Esophagus muscularis mucosa (tissue), 4 donors: ENCODE measurements at regions not wholly inside any gene's neighbourhood (a gene's known extent, or its start where the extent isn't known, plus 50 kb on each side); places are given as distances from the start of the nearest gene placed in this dataset.

Source experiments
- EP300 ChIP-seq: sonication (generic); formaldehyde crosslinking; IDR thresholded peaks from one replicate; pipeline ENCODE4 v1.6.1; 2017; ENCODE audit warnings: antibody characterized with exemption
- POLR2A ChIP-seq: fragments of 450-650 bp; IDR thresholded peaks from one replicate; pipeline ENCODE4 v1.6.1; 2017; ENCODE audit warnings: antibody characterized with exemption, moderate library complexity, mild to moderate bottlenecking, low read depth
- POLR2AphosphoS5 ChIP-seq, 2 donors: sonication (generic); formaldehyde crosslinking; IDR thresholded peaks; one replicate each; pipeline ENCODE4 v1.6.1; 2017; ENCODE audit warnings: antibody characterized with exemption in 2 of 2
- TF ChIP-seq, protein P1 (sequence below), 3 experiments: fragments of 200-600 bp in 2 of 3; fragments of 450-650 bp in 1 of 3; sonication (generic) in 2 of 3; IDR thresholded peaks; one replicate each; pipeline ENCODE4 v1.5.1; 2017 to 2019; ENCODE audit warnings: antibody characterized with exemption in 3 of 3, mild to moderate bottlenecking in 2 of 3, moderate library complexity in 1 of 3

DNA sequence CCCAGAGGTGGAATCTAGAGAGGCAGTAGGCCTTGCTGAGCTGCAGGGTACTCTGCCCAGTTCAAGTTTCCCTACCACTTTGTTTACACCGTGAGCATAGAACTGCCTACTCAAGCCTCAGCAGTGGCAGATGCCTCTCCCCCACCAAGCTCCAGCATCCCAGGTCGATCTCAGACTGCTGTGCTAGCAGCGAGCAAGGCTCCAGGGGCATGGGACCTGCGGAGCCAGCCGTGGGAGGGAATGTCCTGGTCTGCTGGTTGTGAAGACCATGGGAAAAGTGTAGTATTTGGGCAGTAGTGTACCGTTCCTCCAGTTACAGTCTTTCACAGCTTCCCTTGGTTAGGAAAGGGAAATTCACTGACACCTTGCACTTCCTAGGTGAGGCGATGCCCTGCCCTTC, 50.6 kb upstream of the FSIP2 start:
- TF ChIP-seq, protein P1, sequence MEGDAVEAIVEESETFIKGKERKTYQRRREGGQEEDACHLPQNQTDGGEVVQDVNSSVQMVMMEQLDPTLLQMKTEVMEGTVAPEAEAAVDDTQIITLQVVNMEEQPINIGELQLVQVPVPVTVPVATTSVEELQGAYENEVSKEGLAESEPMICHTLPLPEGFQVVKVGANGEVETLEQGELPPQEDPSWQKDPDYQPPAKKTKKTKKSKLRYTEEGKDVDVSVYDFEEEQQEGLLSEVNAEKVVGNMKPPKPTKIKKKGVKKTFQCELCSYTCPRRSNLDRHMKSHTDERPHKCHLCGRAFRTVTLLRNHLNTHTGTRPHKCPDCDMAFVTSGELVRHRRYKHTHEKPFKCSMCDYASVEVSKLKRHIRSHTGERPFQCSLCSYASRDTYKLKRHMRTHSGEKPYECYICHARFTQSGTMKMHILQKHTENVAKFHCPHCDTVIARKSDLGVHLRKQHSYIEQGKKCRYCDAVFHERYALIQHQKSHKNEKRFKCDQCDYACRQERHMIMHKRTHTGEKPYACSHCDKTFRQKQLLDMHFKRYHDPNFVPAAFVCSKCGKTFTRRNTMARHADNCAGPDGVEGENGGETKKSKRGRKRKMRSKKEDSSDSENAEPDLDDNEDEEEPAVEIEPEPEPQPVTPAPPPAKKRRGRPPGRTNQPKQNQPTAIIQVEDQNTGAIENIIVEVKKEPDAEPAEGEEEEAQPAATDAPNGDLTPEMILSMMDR (IDR thresholded peaks at IDR 0.05), result no peak
- no peak for TF ChIP-seq POLR2AphosphoS5 (IDR thresholded peaks at IDR 0.05)
- no peak for TF ChIP-seq POLR2A
- TF ChIP-seq EP300, result no peak
